ENCODE measurements at regions not wholly inside any gene's neighbourhood (a gene's known extent, or its start where the extent isn't known, plus 50 kb on each side); places are given as distances from the start of the nearest gene placed in this dataset.

- TF ChIP-seq CTCF (conservative IDR thresholded peaks at IDR 0.05; ENCODE audit: low read depth in 2 of 2): no peak
- no peak for TF ChIP-seq REST (IDR thresholded peaks at IDR 0.05; ENCODE audit: unreplicated experiment)
- TF ChIP-seq JUNB (IDR thresholded peaks at IDR 0.05; ENCODE audit: unreplicated experiment): no peak
Observed at GRCh38 chr3:59256230-59256629, 206.4 kb upstream of the CFAP20DC start.
